Vagina (tissue), 2 donors: ENCODE measurements at regions not wholly inside any gene's neighbourhood (a gene's known extent, or its start where the extent isn't known, plus 50 kb on each side); places are given as distances from the start of the nearest gene placed in this dataset.

ENCODE experiments used
- DNase-seq, 2 donors: peaks; one replicate each; pipeline ENCODE4 v3.0.0-alpha.2; 2017; ENCODE audit errors: extremely low spot score in 2 of 2
- H3K27ac ChIP-seq: fragments of 200-600 bp; sonication (generic); one replicate; pipeline ENCODE4 v1.5.1; 2019
- H3K27me3 ChIP-seq: fragments of 200-600 bp; sonication (generic); one replicate; pipeline ENCODE4 v1.5.1; 2019
- H3K36me3 ChIP-seq, 2 donors: fragments of 200-600 bp; sonication (generic); one replicate each; pipeline ENCODE4 v1.5.1; 2017 to 2019
- H3K4me1 ChIP-seq: fragments of 200-600 bp; sonication (generic); one replicate; pipeline ENCODE4 v1.5.1; 2019
- H3K4me3 ChIP-seq, 2 donors: fragments of 200-600 bp; sonication (generic); 1 replicate in 1 of 2; 2 replicates in 1 of 2; pipeline ENCODE4 v1.5.1; 2016 to 2019
- H3K9me3 ChIP-seq: fragments of 200-600 bp; sonication (generic); one replicate; pipeline ENCODE4 v1.5.1; 2019
- CTCF ChIP-seq, 3 experiments: fragments of 450-650 bp in 2 of 3; fragments of 200-600 bp in 1 of 3; sonication (generic) in 1 of 3; IDR thresholded peaks; one replicate each; pipeline ENCODE4 v1.5.1; 2017 to 2019; ENCODE audit warnings: antibody characterized with exemption in 3 of 3, mild to moderate bottlenecking in 2 of 3, moderate library complexity in 2 of 3
- POLR2A ChIP-seq, 2 donors: fragments of 450-650 bp; IDR thresholded peaks; one replicate each; pipeline ENCODE4 v1.6.1; 2017; ENCODE audit warnings: antibody characterized with exemption in 2 of 2, mild to moderate bottlenecking in 2 of 2, moderate library complexity in 2 of 2
- POLR2AphosphoS5 ChIP-seq, 2 donors: sonication (generic); formaldehyde crosslinking; IDR thresholded peaks; one replicate each; pipeline ENCODE4 v1.9.0; 2017; ENCODE audit warnings: antibody characterized with exemption in 2 of 2, mild to moderate bottlenecking in 2 of 2, low read depth in 1 of 2; ENCODE audit not compliant: insufficient read depth in 1 of 2
- intact Hi-C: fragments of 100-400 bp; cut with DNase I; formaldehyde crosslinking; loops from one replicate; pipeline ENCODE4 v1.15.1; 2023

DNA sequence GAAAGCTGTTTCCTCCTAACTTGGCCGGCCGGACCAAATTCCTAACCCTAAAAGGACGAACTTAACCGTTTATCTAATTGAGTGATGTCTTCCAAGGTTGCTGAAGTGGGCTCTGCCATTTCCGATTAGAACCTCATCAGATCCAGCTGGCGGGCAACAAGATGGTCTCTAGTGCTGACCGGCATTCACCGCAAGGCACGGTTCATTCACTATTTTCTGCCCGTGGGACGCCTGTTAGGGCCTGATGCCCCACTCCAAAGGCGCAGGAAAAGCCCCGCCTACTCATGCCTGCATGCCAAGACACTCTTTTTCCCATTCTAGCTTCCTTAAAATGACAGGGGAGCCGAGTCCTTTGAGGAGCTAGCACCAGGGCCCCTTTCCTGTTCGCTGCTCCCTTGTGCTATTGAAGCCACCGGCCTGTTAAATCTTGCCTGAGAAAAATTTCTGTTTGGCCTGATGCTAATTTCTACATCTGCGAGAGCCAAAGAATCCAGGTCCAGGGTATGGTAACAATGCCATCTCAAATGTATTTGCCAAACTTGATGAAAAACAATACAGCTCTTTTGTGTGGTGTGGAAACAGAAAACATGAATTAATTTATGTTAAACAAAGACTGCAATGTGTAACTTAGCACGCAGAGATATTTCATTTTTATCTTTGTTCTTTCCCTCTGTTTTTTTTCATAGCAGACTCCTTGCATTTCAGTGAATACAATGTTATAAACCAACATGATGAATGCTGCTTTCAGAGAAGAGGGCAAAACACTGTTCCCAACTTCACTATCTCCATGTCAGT lies 1071.2 kb upstream of the USP15 start:
- Histone ChIP-seq H3K27ac (no peak overlapping the region), H3K9me3 (no peaks in the 10 kb centered on the region), H3K4me1 (no peaks in the 10 kb centered on the region), H3K36me3 (no peaks in the 10 kb centered on the region), H3K4me3 (no peak overlapping the region), H3K27me3 (no peaks in the 10 kb centered on the region)
- DNase-seq, result no peak
- TF ChIP-seq POLR2A (IDR thresholded peaks at IDR 0.05), result no peak
- TF ChIP-seq POLR2AphosphoS5 (IDR thresholded peaks at IDR 0.05; ENCODE audit: insufficient read depth in 1 of 2, low read depth in 1 of 2), result no peak
- no peak for TF ChIP-seq CTCF (IDR thresholded peaks at IDR 0.05)
- intact Hi-C loops, result no loop called here

DNA sequence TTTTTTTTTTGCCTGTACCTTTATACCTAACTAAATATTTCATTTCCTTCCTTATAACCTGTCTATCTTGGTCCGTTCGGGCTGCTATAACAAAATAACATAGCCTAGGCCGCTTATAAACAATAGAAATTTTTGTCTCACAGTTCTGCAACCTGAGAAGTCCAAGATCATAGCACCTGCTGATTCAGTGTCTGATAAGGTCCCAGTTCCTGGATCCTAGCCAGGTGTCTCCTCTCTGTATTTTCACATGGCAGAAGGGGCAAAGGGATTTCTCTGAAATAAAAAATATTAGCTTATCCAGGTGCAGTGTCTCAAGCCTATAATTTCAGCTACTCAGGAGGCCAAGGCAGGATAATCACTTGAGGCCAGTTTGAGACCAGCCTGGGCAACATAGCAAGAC lies 1046.6 kb upstream of the USP15 start:
- intact Hi-C loops, result no loop called here
- no peak for DNase-seq
- H3K9me3 ChIP-seq, result no peaks in the 10 kb centered on the region
- H3K36me3 ChIP-seq, result no peaks in the 10 kb centered on the region
- H3K4me1 ChIP-seq, result no peaks in the 10 kb centered on the region
- H3K4me3 ChIP-seq, result no peak overlapping the region
- no peaks in the 10 kb centered on the region for H3K27me3 ChIP-seq
- TF ChIP-seq POLR2A (IDR thresholded peaks at IDR 0.05), result no peak
- TF ChIP-seq CTCF (IDR thresholded peaks at IDR 0.05), result no peak
- TF ChIP-seq POLR2AphosphoS5 (IDR thresholded peaks at IDR 0.05; ENCODE audit: insufficient read depth in 1 of 2, low read depth in 1 of 2), result no peak
- H3K27ac ChIP-seq, result no peak overlapping the region

DNA sequence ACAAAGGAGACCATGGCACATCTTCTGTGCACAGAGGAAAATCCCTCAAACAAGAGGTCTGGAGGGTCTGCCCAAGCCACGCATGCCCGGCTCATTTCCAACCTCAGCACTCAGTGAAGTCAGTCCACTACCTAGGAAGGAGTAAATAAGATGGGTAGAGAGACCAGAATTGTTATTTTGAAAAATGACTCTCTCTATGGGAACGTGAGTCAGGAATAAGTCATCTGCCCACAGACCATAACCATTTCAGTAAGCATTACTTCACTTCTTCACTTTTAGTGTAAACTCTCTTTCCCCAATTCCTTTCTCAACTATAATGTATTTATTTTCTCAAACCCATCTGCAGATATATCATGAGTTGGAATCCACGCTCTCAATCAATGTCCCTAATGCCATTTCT lies 1039.9 kb upstream of the USP15 start:
- DNase-seq, result no peak
- no peaks in the 10 kb centered on the region for H3K4me1 ChIP-seq
- H3K4me3 ChIP-seq, result no peak overlapping the region
- no peaks in the 10 kb centered on the region for H3K9me3 ChIP-seq
- intact Hi-C loops, result no loop called here
- no peaks in the 10 kb centered on the region for H3K36me3 ChIP-seq
- TF ChIP-seq POLR2A (IDR thresholded peaks at IDR 0.05) (no peak), POLR2AphosphoS5 (IDR thresholded peaks at IDR 0.05; ENCODE audit: insufficient read depth in 1 of 2, low read depth in 1 of 2) (no peak), CTCF (IDR thresholded peaks at IDR 0.05) (no peak)
- H3K27ac ChIP-seq, result no peak overlapping the region
- no peaks in the 10 kb centered on the region for H3K27me3 ChIP-seq

DNA sequence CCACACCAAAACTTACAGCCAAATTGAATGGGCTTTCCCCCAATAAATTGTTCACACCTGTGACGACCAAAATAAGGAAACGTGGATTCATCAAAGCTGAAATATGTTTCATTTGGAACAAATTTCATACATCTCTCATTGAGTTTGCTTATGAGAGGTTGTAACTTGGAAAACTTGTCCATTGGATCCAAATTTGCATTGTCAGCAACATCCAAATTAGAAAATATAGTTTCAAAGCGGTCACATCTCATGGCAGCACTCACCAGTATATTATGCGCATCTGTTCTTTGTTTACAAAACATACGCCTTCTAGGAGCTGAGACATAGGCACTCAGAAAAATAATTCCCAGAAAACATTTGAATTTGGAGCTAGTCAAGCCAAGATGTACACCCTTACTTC lies 1028.2 kb upstream of the USP15 start:
- Histone ChIP-seq H3K27me3 (no peaks in the 10 kb centered on the region), H3K36me3 (no peaks in the 10 kb centered on the region), H3K4me3 (no peak overlapping the region), H3K4me1 (no peaks in the 10 kb centered on the region), H3K27ac (no peak overlapping the region), H3K9me3 (no peaks in the 10 kb centered on the region)
- TF ChIP-seq POLR2AphosphoS5 (IDR thresholded peaks at IDR 0.05; ENCODE audit: insufficient read depth in 1 of 2, low read depth in 1 of 2) (no peak), CTCF (IDR thresholded peaks at IDR 0.05) (no peak), POLR2A (IDR thresholded peaks at IDR 0.05) (no peak)
- no peak for DNase-seq
- intact Hi-C loops, result no loop called here

DNA sequence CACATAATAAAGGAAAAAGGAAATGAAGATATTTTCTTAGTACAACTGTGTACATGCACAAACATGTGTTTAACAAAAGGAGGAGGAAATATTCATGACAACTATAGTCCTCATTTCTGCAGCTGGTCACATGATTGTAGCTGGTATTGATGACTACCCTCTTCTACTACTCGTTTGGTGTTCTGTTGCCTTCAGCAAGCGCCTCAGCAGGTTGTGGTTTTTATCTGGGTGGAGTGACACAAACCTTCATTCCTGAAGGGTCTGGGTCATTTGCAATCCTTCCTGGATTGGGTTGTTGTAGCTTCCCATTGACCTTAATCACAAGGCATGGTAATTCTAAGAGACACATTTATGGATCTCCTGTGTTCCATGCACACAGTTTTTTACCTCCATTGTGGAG lies 1009.9 kb upstream of the USP15 start:
- Histone ChIP-seq H3K4me1 (no peaks in the 10 kb centered on the region), H3K4me3 (no peak overlapping the region), H3K9me3 (no peaks in the 10 kb centered on the region), H3K36me3 (no peaks in the 10 kb centered on the region), H3K27me3 (no peaks in the 10 kb centered on the region), H3K27ac (no peak overlapping the region)
- TF ChIP-seq CTCF (IDR thresholded peaks at IDR 0.05) (no peak), POLR2AphosphoS5 (IDR thresholded peaks at IDR 0.05; ENCODE audit: insufficient read depth in 1 of 2, low read depth in 1 of 2) (no peak), POLR2A (IDR thresholded peaks at IDR 0.05) (no peak)
- intact Hi-C loops, result no loop called here
- DNase-seq, result no peak
